GM19452 (cell line): ENCODE measurements at regions not wholly inside any gene's neighbourhood (a gene's known extent, or its start where the extent isn't known, plus 50 kb on each side); places are given as distances from the start of the nearest gene placed in this dataset.

Source experiments
- ATAC-seq: cut with Tn5 transposase; IDR thresholded peaks from one replicate; pipeline ENCODE4 v1.9.1; 2021; ENCODE audit not compliant: unreplicated experiment

DNA sequence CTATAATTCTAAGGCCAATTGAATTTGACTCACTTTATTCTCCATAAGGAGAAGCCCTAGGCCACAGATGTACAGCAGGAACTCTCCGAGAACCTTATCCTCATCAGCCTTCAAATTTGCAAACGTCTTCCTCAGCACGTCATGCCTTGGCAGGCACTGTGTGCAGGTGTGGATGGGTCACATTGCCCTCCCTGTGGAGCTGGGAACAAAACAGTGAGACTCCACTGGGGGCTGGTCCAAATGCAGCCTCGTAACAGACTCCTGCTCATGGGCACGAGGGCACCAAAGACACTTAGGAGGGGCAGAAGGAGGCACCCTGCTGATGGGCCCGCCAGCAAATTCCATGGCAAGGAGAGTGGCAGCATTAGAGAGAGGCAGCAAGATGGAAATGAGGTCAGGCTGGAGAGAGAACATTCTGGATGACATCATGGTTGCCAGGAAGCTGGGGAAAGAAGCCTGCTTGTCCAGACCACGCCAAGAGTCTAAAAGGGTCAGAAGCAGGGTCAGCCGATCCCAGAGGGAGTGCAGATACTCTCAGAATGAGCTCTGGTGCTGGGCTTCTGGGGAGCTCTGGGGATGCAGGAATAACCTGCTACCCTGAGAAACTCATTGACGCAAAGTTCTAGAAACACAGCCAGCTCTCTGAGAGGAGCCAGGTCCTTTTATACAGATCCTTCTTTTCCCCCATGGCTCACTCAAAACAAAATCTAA lies 242.2 kb downstream of the B3GLCT start:
- ATAC-seq, result no peak

DNA sequence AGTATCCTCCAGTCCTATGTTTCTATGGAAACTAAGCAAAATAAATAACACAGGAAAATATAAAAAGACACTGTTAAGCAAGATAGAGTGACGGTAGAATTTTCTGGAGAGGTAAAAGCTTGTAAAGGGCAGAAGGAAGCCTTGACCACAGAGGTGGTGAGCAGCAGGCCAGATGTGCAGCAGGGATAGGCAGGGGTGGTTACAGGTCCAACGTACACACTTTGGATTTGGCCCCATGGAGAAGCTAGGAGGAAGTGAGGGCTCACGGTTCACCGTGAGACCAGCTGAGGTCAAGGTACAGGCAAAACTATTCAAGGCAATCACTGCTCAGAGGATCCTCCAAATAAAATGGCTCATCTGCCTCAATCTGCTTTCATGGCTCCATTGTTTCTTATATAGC lies 242.8 kb downstream of the B3GLCT start:
- ATAC-seq, result no peak

- no peak for ATAC-seq
Measured at GRCh38 chr13:31444266-31444856, 244.6 kb downstream of the B3GLCT start.

DNA sequence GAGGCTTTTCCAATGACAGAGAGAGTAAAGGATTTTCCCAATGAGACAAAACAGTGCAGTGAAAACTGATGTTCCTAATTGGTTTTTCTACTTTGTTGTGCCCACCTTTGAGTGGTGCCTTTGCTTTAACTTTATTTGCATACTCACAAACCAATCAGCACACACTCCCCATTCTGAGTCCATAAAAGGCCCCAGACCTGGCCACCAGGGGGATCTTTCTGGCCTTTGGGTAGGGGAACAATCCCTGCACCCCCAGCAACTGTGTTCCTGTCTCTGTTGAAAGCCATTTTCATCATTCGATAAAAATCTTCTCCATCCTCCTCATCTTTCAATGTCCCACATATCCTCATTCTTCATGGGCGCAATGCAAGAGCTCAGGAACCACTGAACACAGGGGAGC lies 252.8 kb downstream of the B3GLCT start:
- no peak for ATAC-seq

- ATAC-seq, result no peak
Measured at GRCh38 chr13:31455581-31455980, 255.8 kb downstream of the B3GLCT start.

GRCh38 chr13:31456056-31456455 lies 256.3 kb downstream of the B3GLCT start:
- ATAC-seq, result no peak

DNA sequence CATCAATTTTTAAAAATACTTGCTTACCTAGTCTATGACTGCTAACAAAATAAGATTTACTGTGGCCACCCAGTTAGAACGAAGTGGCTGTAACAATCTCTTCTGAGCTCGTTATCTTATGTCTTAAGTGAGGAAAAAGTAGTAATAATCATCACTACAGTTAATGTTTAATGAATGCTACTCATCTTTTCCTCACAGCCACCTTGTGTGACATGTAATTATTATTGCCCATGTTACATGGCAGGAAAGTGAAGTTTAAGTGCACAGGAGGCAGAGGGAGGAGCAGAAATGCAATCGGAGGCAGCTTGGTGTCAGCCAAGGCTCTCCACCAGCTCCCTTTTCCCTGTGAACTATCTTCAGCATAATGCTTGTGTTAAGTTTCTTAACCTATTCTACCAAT lies 260.3 kb downstream of the B3GLCT start:
- no peak for ATAC-seq

DNA sequence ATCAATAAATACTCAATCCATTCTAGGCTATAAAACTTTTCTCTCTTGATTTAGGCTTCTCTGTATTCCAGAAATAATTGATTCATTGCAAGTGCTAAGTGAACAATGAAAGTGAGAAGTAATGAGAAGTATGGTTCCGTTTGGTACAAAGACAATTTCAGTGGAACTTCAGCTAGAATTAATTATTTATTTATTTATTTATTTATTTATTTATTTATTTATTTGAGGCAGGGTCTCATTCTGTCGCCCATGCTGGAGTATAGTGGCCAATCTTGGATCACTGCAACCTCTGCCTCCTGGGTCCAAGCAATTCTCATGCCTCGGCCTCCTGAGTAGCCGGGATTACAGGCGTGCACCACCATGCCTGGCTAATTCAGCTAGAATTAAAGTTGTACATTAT lies 262.1 kb downstream of the B3GLCT start:
- no peak for ATAC-seq

GRCh38 chr13:31462766-31463165 lies 263.0 kb downstream of the B3GLCT start:
- ATAC-seq, result no peak

DNA sequence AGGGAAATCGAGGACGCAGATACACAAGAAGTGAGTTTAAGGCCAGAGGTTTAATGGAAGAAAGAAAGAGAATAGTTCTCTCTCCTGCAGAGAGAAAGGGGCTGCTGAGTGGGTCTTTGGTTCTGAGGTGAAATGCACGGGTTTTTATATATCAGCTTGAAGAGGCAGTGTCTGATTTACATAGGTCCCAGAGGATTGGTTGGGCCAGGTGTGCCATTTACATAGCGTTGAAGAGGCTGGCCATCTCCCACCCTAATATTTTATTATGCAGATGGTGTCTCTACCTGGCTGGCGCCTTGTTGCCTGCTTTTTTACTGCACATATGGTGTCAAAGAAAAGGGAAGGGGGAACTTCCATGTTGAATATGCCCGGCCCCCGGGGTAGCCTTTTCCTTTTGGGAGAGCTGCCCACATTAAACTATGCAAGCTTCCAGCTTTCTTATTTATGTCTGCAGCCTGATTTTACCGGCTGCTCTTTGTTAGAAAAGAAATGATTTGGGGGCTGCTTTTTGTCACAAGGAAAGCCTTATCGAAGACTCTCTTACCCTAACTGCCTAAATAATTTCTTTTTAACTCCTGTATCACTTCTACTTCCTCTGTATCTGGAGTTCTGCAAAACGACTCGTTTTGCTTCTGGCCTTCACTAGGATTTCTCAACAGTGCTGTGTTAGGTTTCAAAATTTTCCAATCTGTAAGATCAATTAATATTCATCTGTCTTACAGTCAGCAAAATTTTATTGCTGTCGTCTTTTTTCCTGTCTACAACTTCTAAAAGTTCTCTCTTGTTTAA lies 268.5 kb downstream of the B3GLCT start:
- no peak for ATAC-seq

DNA sequence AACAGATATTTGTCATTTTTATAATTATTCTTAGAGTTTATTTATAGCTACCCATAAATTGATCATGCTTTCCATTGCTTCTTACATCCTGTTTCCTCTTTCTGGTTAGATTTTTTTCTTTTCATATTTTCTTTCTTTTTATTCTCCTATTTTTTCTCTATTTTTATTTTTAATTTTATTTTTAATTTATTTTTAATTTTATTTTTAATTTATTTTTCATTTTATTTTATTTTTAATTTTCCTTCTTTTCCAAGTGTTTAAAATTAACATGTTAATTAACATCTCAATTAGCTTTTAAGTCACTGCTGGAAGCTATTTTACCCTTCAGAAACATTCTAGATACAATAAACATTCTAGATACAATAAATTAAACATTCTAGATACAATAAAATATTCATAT lies 269.6 kb downstream of the B3GLCT start:
- ATAC-seq, result no peak

- no peak for ATAC-seq
Measured at GRCh38 chr13:31476266-31476665, 263.1 kb upstream of the RXFP2 start.

GRCh38 chr13:31476753-31477152 lies 262.6 kb upstream of the RXFP2 start:
- no peak for ATAC-seq

DNA sequence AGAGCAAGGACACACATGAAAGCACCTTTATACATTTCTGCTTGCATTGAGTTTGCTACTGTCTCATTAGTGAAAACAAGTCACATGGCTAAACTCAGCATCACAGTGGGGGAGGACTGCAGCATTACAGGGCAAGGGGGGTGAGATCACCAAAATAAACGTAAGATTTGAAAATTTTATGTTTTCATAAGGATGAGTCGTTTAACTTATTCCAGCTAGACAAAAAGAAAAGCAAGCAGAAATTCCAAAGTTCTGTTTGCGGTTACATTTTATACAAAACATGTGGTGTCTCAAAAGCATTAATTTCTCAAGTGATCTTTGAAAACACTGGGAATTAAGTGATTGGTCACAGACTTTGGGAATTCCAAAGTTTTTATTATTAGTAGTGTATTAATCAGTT lies 261.4 kb upstream of the RXFP2 start:
- ATAC-seq, result no peak

GRCh38 chr13:31485183-31485582 lies 254.1 kb upstream of the RXFP2 start:
- ATAC-seq, result no peak

DNA sequence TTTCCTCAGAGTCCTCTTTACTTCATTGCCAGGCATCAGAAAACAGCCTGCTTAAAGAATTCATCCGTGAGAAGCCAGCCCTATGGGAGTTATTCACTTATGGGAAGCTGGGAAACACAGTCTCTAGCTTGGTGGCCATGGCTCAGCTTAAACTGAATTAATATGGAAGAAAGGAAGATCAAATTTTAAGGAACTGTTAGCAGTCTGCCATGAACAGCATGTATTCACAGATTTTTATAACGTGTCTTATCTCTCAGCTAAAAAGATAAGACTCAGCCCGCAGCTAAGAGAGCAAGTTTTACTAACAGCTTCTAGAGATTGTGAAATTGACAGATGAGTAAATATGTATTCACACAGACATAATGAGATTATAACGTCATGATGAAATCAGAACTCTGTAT lies 253.7 kb upstream of the RXFP2 start:
- no peak for ATAC-seq

DNA sequence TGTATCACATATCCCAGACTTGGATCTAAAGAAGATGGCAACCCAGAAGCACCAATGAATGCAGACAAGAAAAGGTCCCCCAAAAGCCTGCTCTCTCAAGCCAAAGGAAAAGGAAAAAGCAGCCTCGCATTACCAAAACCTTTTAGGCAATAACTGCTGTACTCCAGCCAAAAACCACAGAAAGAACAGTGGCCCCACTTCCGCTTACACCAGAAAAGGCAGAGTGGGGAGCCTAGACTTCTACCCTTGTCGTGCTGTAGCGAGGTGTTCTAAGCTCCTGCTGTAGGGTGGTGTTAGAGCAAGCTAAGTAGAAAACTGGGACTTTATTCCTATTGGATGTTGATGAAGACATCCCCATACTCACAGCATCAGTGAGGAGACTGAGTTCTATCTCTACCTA lies 244.0 kb upstream of the RXFP2 start:
- no peak for ATAC-seq

DNA sequence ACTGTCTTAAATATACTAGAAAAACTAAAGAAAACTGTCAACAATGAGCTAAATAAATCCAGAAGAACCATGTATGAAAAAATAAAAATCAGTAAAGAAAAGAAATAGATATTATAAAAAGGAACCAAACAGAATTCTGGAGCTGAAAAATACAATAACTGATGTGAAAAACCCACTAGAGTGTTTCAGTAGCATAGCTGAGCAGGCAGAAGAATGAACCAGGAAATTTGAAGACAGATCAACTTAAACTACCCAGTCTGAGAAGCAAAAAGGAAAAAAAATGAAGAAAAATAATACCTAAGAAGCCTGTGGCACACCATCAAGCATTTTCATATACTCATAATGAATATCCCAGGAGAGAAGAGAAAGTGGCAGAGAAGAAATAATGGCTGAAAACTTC lies 240.1 kb upstream of the RXFP2 start:
- ATAC-seq, result no peak

- no peak for ATAC-seq
Measured at GRCh38 chr13:31503626-31504025, 235.7 kb upstream of the RXFP2 start.

DNA sequence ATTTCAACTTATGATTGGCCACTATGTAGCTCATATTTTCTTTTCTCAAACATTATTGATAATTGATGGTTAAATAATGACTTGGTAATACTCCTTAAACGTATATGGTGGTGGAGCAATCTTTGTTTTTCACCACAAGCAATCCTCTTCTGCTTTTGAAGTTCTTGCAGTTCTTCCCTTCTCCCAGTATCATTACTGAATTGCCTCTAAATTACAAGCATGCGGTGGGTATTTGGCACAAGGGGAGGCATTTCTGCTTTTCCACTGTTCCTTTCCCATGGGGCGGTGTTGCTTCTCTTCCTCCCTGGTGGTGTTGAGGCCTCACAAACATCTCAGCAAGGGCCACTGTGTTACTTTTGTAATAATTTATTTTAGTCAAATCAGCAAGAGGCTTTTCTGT lies 234.4 kb upstream of the RXFP2 start:
- no peak for ATAC-seq

- no peak for ATAC-seq
Measured at GRCh38 chr13:31512331-31512730, 227.0 kb upstream of the RXFP2 start.

DNA sequence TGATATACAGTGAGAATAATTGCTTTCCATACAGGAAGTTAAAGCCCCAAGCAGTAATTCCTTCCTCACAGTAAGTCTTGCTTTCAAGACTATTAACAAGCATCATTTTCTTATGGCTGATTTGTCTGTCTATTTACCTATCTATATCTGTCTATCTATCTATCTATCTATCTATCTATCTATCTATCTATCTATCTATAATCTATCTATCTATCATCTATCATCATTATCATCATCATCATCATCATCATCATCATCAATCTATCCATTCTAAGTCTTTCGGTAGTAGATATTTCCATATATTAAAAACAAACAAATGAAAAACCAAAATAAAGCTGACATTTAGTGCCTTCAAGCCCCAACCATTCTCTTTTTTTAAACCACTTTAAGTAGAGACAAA lies 224.4 kb upstream of the RXFP2 start:
- ATAC-seq, result no peak
